Kidney (tissue), 13 donors: ENCODE measurements at regions not wholly inside any gene's neighbourhood (a gene's known extent, or its start where the extent isn't known, plus 50 kb on each side); places are given as distances from the start of the nearest gene placed in this dataset.

Experiments
- DNase-seq, 5 donors: peaks; one replicate each; pipeline ENCODE4 v3.0.0-alpha.2; 2013 to 2020
- FAIRE-seq: peaks from 2 replicates; lab custom pipeline; 2012; peaks lifted over from hg19 to GRCh38; lab: Jason Lieb, UNC
- H3K27ac ChIP-seq, 2 donors: one replicate each; pipeline ENCODE4 v1.7.0; 2013; ENCODE audit warnings: low read depth in 2 of 2, low read length in 2 of 2, inconsistent platforms in 1 of 2
- H3K27me3 ChIP-seq: one replicate; pipeline ENCODE4 v1.7.1; 2013; ENCODE audit warnings: low read length, inconsistent platforms; ENCODE audit not compliant: control insufficient read depth, insufficient read depth
- H3K36me3 ChIP-seq, 3 donors: one replicate each; pipeline versions ENCODE4 v1.7.0 to v1.7.1; 2013; ENCODE audit warnings: low read length in 3 of 3, control low read depth in 1 of 3, inconsistent platforms in 1 of 3; ENCODE audit not compliant: insufficient read depth in 3 of 3, control insufficient read depth in 2 of 3
- H3K4me1 ChIP-seq, 3 donors: one replicate each; pipeline versions ENCODE4 v1.7.0 to v1.7.1; 2013; ENCODE audit warnings: low read length in 3 of 3, inconsistent platforms in 1 of 3, low read depth in 1 of 3; ENCODE audit not compliant: control insufficient read depth in 2 of 3, insufficient read depth in 2 of 3
- H3K4me3 ChIP-seq, 3 donors: one replicate each; pipeline versions ENCODE4 v1.7.0 to v1.8.1; 2013; ENCODE audit warnings: low read length in 3 of 3, control low read depth in 1 of 3, inconsistent platforms in 1 of 3
- H3K9ac ChIP-seq, 3 donors: one replicate each; pipeline versions ENCODE4 v1.7.0 to v1.7.1; 2013; ENCODE audit warnings: low read length in 3 of 3, control low read depth in 1 of 3, inconsistent platforms in 1 of 3
- H3K9me3 ChIP-seq, 3 donors: one replicate each; pipeline versions ENCODE4 v1.7.0 to v1.7.1; 2013; ENCODE audit warnings: low read length in 3 of 3, control low read depth in 1 of 3, inconsistent platforms in 1 of 3; ENCODE audit not compliant: control insufficient read depth in 2 of 3, insufficient read depth in 1 of 3
- CTCF ChIP-seq: IDR thresholded peaks from 3 replicates; pipeline ENCODE4 v1.5.1; 2012; ENCODE audit warnings: mild to moderate bottlenecking, moderate library complexity, borderline replicate concordance; ENCODE audit not compliant: insufficient read depth; ENCODE audit errors: extremely low read depth
- intact Hi-C: fragments of 100-400 bp; cut with DNase I; formaldehyde crosslinking; loops from one replicate; pipeline ENCODE4 v1.11.1; 2022
- donor health status: control.
- donor health status: control.
- donor health status: control.
- donor health status: control.
- donor health status: control.
- donor health status: DM: yes; HTN: yes; CAD: no.
- donor health status: Normal renal cell carcinoma (clear cell type).

GRCh38 chr11:41775296-41775695 is 315.8 kb upstream of the LRRC4C start:
- TF ChIP-seq CTCF: no peak
- Histone ChIP-seq H3K4me1 (no peaks in the 10 kb centered on the region), H3K9ac (no peak overlapping the region), H3K27me3 (no peaks in the 10 kb centered on the region), H3K27ac (no peak overlapping the region), H3K4me3 (no peak overlapping the region), H3K9me3 (no peaks in the 10 kb centered on the region), H3K36me3 (no peaks in the 10 kb centered on the region)
- DNase-seq (no peak), FAIRE-seq (no peak)
- intact Hi-C loops: no loop called here

- Histone ChIP-seq H3K4me1 (no peaks in the 10 kb centered on the region), H3K4me3 (no peak overlapping the region), H3K36me3 (no peaks in the 10 kb centered on the region), H3K27ac (no peak overlapping the region), H3K9me3 (no peaks in the 10 kb centered on the region), H3K27me3 (no peaks in the 10 kb centered on the region), H3K9ac (no peak overlapping the region)
- no peak for FAIRE-seq
- intact Hi-C loops: no loop called here
- TF ChIP-seq CTCF: no peak
- no peak for DNase-seq
These were observed 320.0 kb upstream of the LRRC4C start for GRCh38 chr11:41779401-41779960.

- H3K36me3 ChIP-seq: no peaks in the 10 kb centered on the region
- no peaks in the 10 kb centered on the region for H3K27me3 ChIP-seq
- H3K9me3 ChIP-seq: no peaks in the 10 kb centered on the region
- no peak overlapping the region for H3K4me3 ChIP-seq
- no peak for TF ChIP-seq CTCF
- no peak overlapping the region for H3K27ac ChIP-seq
- DNase-seq: no peak
- peaks cover 0 to 3% (median 0%) of the 10 kb centered on the region in 3 donors for H3K4me1 ChIP-seq
- no peak for FAIRE-seq
- intact Hi-C loops: no loop called here
- H3K9ac ChIP-seq: no peak overlapping the region
These were observed 322.0 kb upstream of the LRRC4C start for GRCh38 chr11:41781441-41781840.
